GM19468 (cell line): ENCODE measurements at regions not wholly inside any gene's neighbourhood (a gene's known extent, or its start where the extent isn't known, plus 50 kb on each side); places are given as distances from the start of the nearest gene placed in this dataset.
"Not testable (repeated sequence)": the region's sequence is repeated elsewhere in the genome, so short reads cannot be mapped to it uniquely, and the experiment has no call there.

ENCODE experiments used
- ATAC-seq: cut with Tn5 transposase; IDR thresholded peaks from one replicate; pipeline ENCODE4 v1.9.1; 2021; ENCODE audit warnings: mild to moderate bottlenecking, moderate library complexity, moderate number of reproducible peaks; ENCODE audit not compliant: unreplicated experiment; ENCODE audit errors: extremely low read depth

GRCh38 chr13:67474115-67474514 lies 244.0 kb upstream of the PCDH9 start:
- no peak for ATAC-seq

GRCh38 chr13:67469623-67470022 lies 239.5 kb upstream of the PCDH9 start:
- no peak for ATAC-seq

GRCh38 chr13:67466569-67466968 lies 236.4 kb upstream of the PCDH9 start:
- no peak for ATAC-seq

GRCh38 chr13:67464154-67464553 lies 234.0 kb upstream of the PCDH9 start:
- ATAC-seq: no peak

- no peak for ATAC-seq
Measured at GRCh38 chr13:67462098-67462497, 232.0 kb upstream of the PCDH9 start.

GRCh38 chr13:67452526-67452925 lies 222.4 kb upstream of the PCDH9 start:
- ATAC-seq: not testable (repeated sequence)

- ATAC-seq: no peak
Measured at GRCh38 chr13:67445436-67445835, 215.3 kb upstream of the PCDH9 start.

- no peak for ATAC-seq
Measured at GRCh38 chr13:67443923-67444322, 213.8 kb upstream of the PCDH9 start.

- ATAC-seq: no peak
Measured at GRCh38 chr13:67440236-67440975, 210.3 kb upstream of the PCDH9 start.

- ATAC-seq: no peak
Measured at GRCh38 chr13:67439365-67439764, 209.2 kb upstream of the PCDH9 start.

- no peak for ATAC-seq
Measured at GRCh38 chr13:67438465-67438864, 208.3 kb upstream of the PCDH9 start.

GRCh38 chr13:67437244-67437643 lies 207.1 kb upstream of the PCDH9 start:
- ATAC-seq: no peak

GRCh38 chr13:67421475-67421874 lies 191.3 kb upstream of the PCDH9 start:
- ATAC-seq: no peak

GRCh38 chr13:67416047-67416925 lies 186.2 kb upstream of the PCDH9 start:
- peak; percentile 51 for ATAC-seq

- no peak for ATAC-seq
Measured at GRCh38 chr13:67410645-67411044, 180.5 kb upstream of the PCDH9 start.

- no peak for ATAC-seq
Measured at GRCh38 chr13:67408798-67409197, 178.7 kb upstream of the PCDH9 start.

- ATAC-seq: no peak
Measured at GRCh38 chr13:67402546-67402945, 172.4 kb upstream of the PCDH9 start.

GRCh38 chr13:67395577-67395976 lies 165.4 kb upstream of the PCDH9 start:
- ATAC-seq: no peak

- no peak for ATAC-seq
Measured at GRCh38 chr13:67392014-67392413, 161.9 kb upstream of the PCDH9 start.

- no peak for ATAC-seq
Measured at GRCh38 chr13:67390462-67391086, 160.4 kb upstream of the PCDH9 start.

- ATAC-seq: no peak
Measured at GRCh38 chr13:67389171-67389570, 159.0 kb upstream of the PCDH9 start.
